ENCODE measurements at regions not wholly inside any gene's neighbourhood (a gene's known extent, or its start where the extent isn't known, plus 50 kb on each side); places are given as distances from the start of the nearest gene placed in this dataset.

- H2AFZ ChIP-seq (replicated peaks; ENCODE audit: low read length, poor library complexity): no peak overlapping the region
- BruUV-seq (replicated peaks): no TSS peak
- POLR2A ChIA-PET (ENCODE audit: unreplicated experiment): no interaction called here
- in situ Hi-C loops (cut with MboI; ENCODE audit: low sequenced_read_pairs) (no loop called here), intact Hi-C loops (cut with micrococcal nuclease) (no loop called here), dilution Hi-C loops (cut with HindIII; ENCODE audit: low sequenced_read_pairs, unreplicated experiment) (no loop called here)
- no peak overlapping the region for H3K14ac ChIP-seq (replicated peaks; ENCODE audit: low read depth, low read length)
- H3K23ac ChIP-seq (ENCODE audit: low read depth, low read length): no peak overlapping the region
- no peaks in the 10 kb centered on the region for H3K9me1 ChIP-seq (ENCODE audit: insufficient read depth, low read length)
- H3K4me1 ChIP-seq (ENCODE audit: control insufficient read depth, insufficient read depth, low read length): no peaks in the 10 kb centered on the region
- no peak overlapping the region for H2BK20ac ChIP-seq (ENCODE audit: low read depth, low read length)
- no CpG with 5 or more reads among the region's 19 CpGs for WGBS, 2 experiments (ENCODE audit: extremely low coverage in 2 of 2, insufficient read length in 1 of 2)
- no peaks in the 10 kb centered on the region for H3K79me1 ChIP-seq (ENCODE audit: low read depth in 1 of 2, low read length in 2 of 2)
- no peak overlapping the region for H3K4ac ChIP-seq (ENCODE audit: low read depth, low read length)
- H2AK9ac ChIP-seq (replicated peaks; ENCODE audit: low read depth, low read length, poor library complexity): no peak overlapping the region
- H2BK5ac ChIP-seq (ENCODE audit: low read depth, low read length, poor library complexity, severe bottlenecking): no peak overlapping the region
- no peak overlapping the region for H4K8ac ChIP-seq (ENCODE audit: low read depth in 2 of 2, low read length in 2 of 2)
- H3K18ac ChIP-seq (ENCODE audit: low read depth, low read length): no peak overlapping the region
- no peak overlapping the region for H3K4me3 ChIP-seq (ENCODE audit: insufficient read depth, low read depth, low read length)
- DNase-seq (no peak), ATAC-seq (ENCODE audit: low read depth) (no peak)
- H3K27me3 ChIP-seq (ENCODE audit: control insufficient read depth, insufficient read depth, low read length): no peaks in the 10 kb centered on the region
- no peaks in the 10 kb centered on the region for H4K20me1 ChIP-seq (ENCODE audit: insufficient read depth, low read length)
- H2BK120ac ChIP-seq (ENCODE audit: low read depth, low read length): no peak overlapping the region
- H2BK15ac ChIP-seq (ENCODE audit: low read depth, low read length): no peak overlapping the region
- H3K27ac ChIP-seq (ENCODE audit: insufficient read depth, low read length): no peak overlapping the region
- H3K4me2 ChIP-seq (ENCODE audit: low read depth, low read length): no peak overlapping the region
- peaks cover 20% of the 10 kb centered on the region for H3K9me3 ChIP-seq (ENCODE audit: control insufficient read depth, insufficient read depth, low read length)
- no peak overlapping the region for H3K9ac ChIP-seq (ENCODE audit: low read depth, low read length)
- TF ChIP-seq RFX5 (IDR thresholded peaks at IDR 0.05; ENCODE audit: low read depth, low read length) (no peak), RAD21 (IDR thresholded peaks at IDR 0.05; ENCODE audit: low read length) (no peak), POLR2A (IDR thresholded peaks at IDR 0.05; ENCODE audit: low read depth, low read length) (no peak), MXI1 (IDR thresholded peaks at IDR 0.05; ENCODE audit: borderline replicate concordance, low read depth, low read length) (no peak), ELK1 (IDR thresholded peaks at IDR 0.05; ENCODE audit: borderline replicate concordance, low read depth, low read length) (no peak), CHD1 (IDR thresholded peaks at IDR 0.05; ENCODE audit: low read depth, low read length) (no peak), RCOR1 (IDR thresholded peaks at IDR 0.05; ENCODE audit: insufficient replicate concordance, low read length) (no peak), BHLHE40 (IDR thresholded peaks at IDR 0.05; ENCODE audit: low read depth, low read length) (no peak), CEBPB (IDR thresholded peaks at IDR 0.05; ENCODE audit: low read depth, low read length) (no peak), MAZ (IDR thresholded peaks at IDR 0.05; ENCODE audit: borderline replicate concordance, low read depth, low read length) (no peak), NFE2L2 (IDR thresholded peaks at IDR 0.05; ENCODE audit: low read depth, low read length) (no peak), SMC3 (IDR thresholded peaks at IDR 0.05; ENCODE audit: low read depth, low read length) (no peak), FOS (IDR thresholded peaks at IDR 0.05; ENCODE audit: low read depth, low read length) (no peak), MAFK (IDR thresholded peaks at IDR 0.05; ENCODE audit: low read depth, low read length) (no peak)
- TF ChIP-seq, protein P1, sequence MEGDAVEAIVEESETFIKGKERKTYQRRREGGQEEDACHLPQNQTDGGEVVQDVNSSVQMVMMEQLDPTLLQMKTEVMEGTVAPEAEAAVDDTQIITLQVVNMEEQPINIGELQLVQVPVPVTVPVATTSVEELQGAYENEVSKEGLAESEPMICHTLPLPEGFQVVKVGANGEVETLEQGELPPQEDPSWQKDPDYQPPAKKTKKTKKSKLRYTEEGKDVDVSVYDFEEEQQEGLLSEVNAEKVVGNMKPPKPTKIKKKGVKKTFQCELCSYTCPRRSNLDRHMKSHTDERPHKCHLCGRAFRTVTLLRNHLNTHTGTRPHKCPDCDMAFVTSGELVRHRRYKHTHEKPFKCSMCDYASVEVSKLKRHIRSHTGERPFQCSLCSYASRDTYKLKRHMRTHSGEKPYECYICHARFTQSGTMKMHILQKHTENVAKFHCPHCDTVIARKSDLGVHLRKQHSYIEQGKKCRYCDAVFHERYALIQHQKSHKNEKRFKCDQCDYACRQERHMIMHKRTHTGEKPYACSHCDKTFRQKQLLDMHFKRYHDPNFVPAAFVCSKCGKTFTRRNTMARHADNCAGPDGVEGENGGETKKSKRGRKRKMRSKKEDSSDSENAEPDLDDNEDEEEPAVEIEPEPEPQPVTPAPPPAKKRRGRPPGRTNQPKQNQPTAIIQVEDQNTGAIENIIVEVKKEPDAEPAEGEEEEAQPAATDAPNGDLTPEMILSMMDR (conservative IDR thresholded peaks at IDR 0.05; ENCODE audit: low read depth, low read length): no peak
- TF ChIP-seq, protein P2, sequence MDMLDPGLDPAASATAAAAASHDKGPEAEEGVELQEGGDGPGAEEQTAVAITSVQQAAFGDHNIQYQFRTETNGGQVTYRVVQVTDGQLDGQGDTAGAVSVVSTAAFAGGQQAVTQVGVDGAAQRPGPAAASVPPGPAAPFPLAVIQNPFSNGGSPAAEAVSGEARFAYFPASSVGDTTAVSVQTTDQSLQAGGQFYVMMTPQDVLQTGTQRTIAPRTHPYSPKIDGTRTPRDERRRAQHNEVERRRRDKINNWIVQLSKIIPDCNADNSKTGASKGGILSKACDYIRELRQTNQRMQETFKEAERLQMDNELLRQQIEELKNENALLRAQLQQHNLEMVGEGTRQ (IDR thresholded peaks at IDR 0.05; ENCODE audit: low read depth, low read length): no peak
- no peak overlapping the region for H4K91ac ChIP-seq (ENCODE audit: insufficient read depth, low read depth, low read length)
- no peak overlapping the region for H4K5ac ChIP-seq (ENCODE audit: low read depth, low read length)
- H3K36me3 ChIP-seq (ENCODE audit: control insufficient read depth, insufficient read depth, low read length): no peaks in the 10 kb centered on the region
- H2AK5ac ChIP-seq (ENCODE audit: low read depth, low read length): no peak overlapping the region
- CTCF ChIA-PET: no interaction called here
- H3K56ac ChIP-seq (ENCODE audit: extremely low read depth, insufficient read depth, low read length): no peak overlapping the region
Measured at GRCh38 chr14:97413022-97413539, 615.9 kb downstream of the VRK1 start.

Data from IMR-90 (cell line).